SK-N-MC (cell line): ENCODE measurements at regions not wholly inside any gene's neighbourhood (a gene's known extent, or its start where the extent isn't known, plus 50 kb on each side); places are given as distances from the start of the nearest gene placed in this dataset.
"Not testable (repeated sequence)": the region's sequence is repeated elsewhere in the genome, so short reads cannot be mapped to it uniquely, and the experiment has no call there.

Source experiments
- DNase-seq: peaks from one replicate; pipeline ENCODE4 v3.0.0-alpha.2; 2011; ENCODE audit warnings: low read depth, low spot score
- H3K27ac ChIP-seq: fragments of 200-600 bp; sonication (generic); 2 replicates; pipeline ENCODE4 v1.5.1; 2016; ENCODE audit warnings: mixed run types
- H3K36me3 ChIP-seq: fragments of 200-600 bp; sonication (generic); 2 replicates; pipeline ENCODE4 v1.6.1; 2017; ENCODE audit warnings: antibody characterized with exemption, low read length, mixed read lengths; ENCODE audit not compliant: insufficient read depth
- H3K4me3 ChIP-seq: fragments of 200-600 bp; sonication (generic); 2 replicates; pipeline ENCODE4 v1.5.1; 2016
- H3K9ac ChIP-seq: fragments of 200-600 bp; sonication (generic); 2 replicates; pipeline ENCODE4 v1.8.0; 2017; ENCODE audit warnings: mixed run types, mixed read lengths; ENCODE audit not compliant: insufficient read length
- H3K9me3 ChIP-seq: fragments of 200-600 bp; sonication (generic); 2 replicates; pipeline ENCODE4 v1.6.1; 2017; ENCODE audit warnings: low read depth, mild to moderate bottlenecking, antibody characterized with exemption, low read length, moderate library complexity, mixed read lengths
- EZH2 ChIP-seq: fragments of 200-600 bp; sonication (generic); IDR thresholded peaks from one replicate; pipeline ENCODE4 v1.6.1; 2017; ENCODE audit warnings: antibody characterized with exemption
- FOXP2 ChIP-seq: optimal IDR thresholded peaks from 2 replicates; pipeline ENCODE3; 2011; ENCODE audit warnings: mild to moderate bottlenecking, moderate library complexity; ENCODE audit not compliant: insufficient read depth; ENCODE audit errors: extremely low read length, control extremely low read depth
- POLR2AphosphoS5 ChIP-seq: IDR thresholded peaks from 2 replicates; pipeline ENCODE4 v1.6.1; 2012; ENCODE audit warnings: mild to moderate bottlenecking, low read depth, low read length, borderline replicate concordance

GRCh38 chr4:52431410-52431809, 227.7 kb downstream of the USP46 start:
- Histone ChIP-seq H3K9me3 (no peaks in the 10 kb centered on the region), H3K36me3 (no peaks in the 10 kb centered on the region), H3K27ac (no peak overlapping the region), H3K4me3 (no peak overlapping the region), H3K9ac (no peak overlapping the region)
- no peak for DNase-seq
- TF ChIP-seq POLR2AphosphoS5 (no peak), EZH2 (no peak), FOXP2 (no peak)

GRCh38 chr4:52431869-52432268, 227.2 kb downstream of the USP46 start:
- H3K9me3 ChIP-seq, result no peaks in the 10 kb centered on the region
- TF ChIP-seq POLR2AphosphoS5 (no peak), EZH2 (no peak), FOXP2 (no peak)
- H3K4me3 ChIP-seq, result no peak overlapping the region
- no peak for DNase-seq
- H3K9ac ChIP-seq, result no peak overlapping the region
- no peak overlapping the region for H3K27ac ChIP-seq
- H3K36me3 ChIP-seq, result no peaks in the 10 kb centered on the region

GRCh38 chr4:52442524-52442923, 216.6 kb downstream of the USP46 start:
- DNase-seq, H3K9ac ChIP-seq, H3K4me3 ChIP-seq, H3K27ac ChIP-seq, H3K36me3 ChIP-seq, H3K9me3 ChIP-seq: not testable (repeated sequence)

- Histone ChIP-seq H3K4me3 (no peak overlapping the region), H3K27ac (no peak overlapping the region), H3K9ac (no peak overlapping the region), H3K36me3 (no peaks in the 10 kb centered on the region), H3K9me3 (no peaks in the 10 kb centered on the region)
- no peak for TF ChIP-seq FOXP2
- TF ChIP-seq EZH2, result no peak
- TF ChIP-seq POLR2AphosphoS5, result no peak
- no peak for DNase-seq
Observed at GRCh38 chr4:52472444-52472843, 186.7 kb downstream of the USP46 start.

GRCh38 chr4:52477191-52477780, 181.8 kb downstream of the USP46 start:
- no peak overlapping the region for H3K9ac ChIP-seq
- H3K27ac ChIP-seq, result no peak overlapping the region
- H3K4me3 ChIP-seq, result no peak overlapping the region
- H3K9me3 ChIP-seq, result no peaks in the 10 kb centered on the region
- no peaks in the 10 kb centered on the region for H3K36me3 ChIP-seq
- DNase-seq, result no peak
- TF ChIP-seq EZH2, result no peak
- no peak for TF ChIP-seq POLR2AphosphoS5
- no peak for TF ChIP-seq FOXP2

- H3K9me3 ChIP-seq, result no peaks in the 10 kb centered on the region
- TF ChIP-seq FOXP2, result no peak
- no peak for TF ChIP-seq EZH2
- TF ChIP-seq POLR2AphosphoS5, result no peak
- H3K27ac ChIP-seq, result no peak overlapping the region
- H3K4me3 ChIP-seq, result no peak overlapping the region
- H3K9ac ChIP-seq, result no peak overlapping the region
- DNase-seq, result no peak
- no peaks in the 10 kb centered on the region for H3K36me3 ChIP-seq
Observed at GRCh38 chr4:52483186-52483890, 175.8 kb downstream of the USP46 start.

GRCh38 chr4:52507774-52508173, 151.3 kb downstream of the USP46 start:
- DNase-seq, result no peak
- no peak overlapping the region for H3K27ac ChIP-seq
- TF ChIP-seq EZH2 (no peak), FOXP2 (no peak), POLR2AphosphoS5 (no peak)
- H3K9me3 ChIP-seq, result no peaks in the 10 kb centered on the region
- no peak overlapping the region for H3K4me3 ChIP-seq
- H3K9ac ChIP-seq, result no peak overlapping the region
- no peaks in the 10 kb centered on the region for H3K36me3 ChIP-seq

GRCh38 chr4:52510939-52511565, 148.0 kb downstream of the USP46 start:
- Histone ChIP-seq H3K27ac (no peak overlapping the region), H3K9me3 (no peaks in the 10 kb centered on the region)
- DNase-seq, result no peak

GRCh38 chr4:52511825-52512224, 147.3 kb downstream of the USP46 start:
- H3K36me3 ChIP-seq, result no peaks in the 10 kb centered on the region
- H3K9ac ChIP-seq, result no peak overlapping the region
- no peak for TF ChIP-seq FOXP2
- TF ChIP-seq POLR2AphosphoS5, result no peak
- TF ChIP-seq EZH2, result no peak
- no peak overlapping the region for H3K27ac ChIP-seq
- DNase-seq, result no peak
- H3K9me3 ChIP-seq, result no peaks in the 10 kb centered on the region
- H3K4me3 ChIP-seq, result no peak overlapping the region

More at GRCh38 chr4:52510939-52511565, 148.0 kb downstream of the USP46 start:
- H3K4me3 ChIP-seq, result no peak overlapping the region
- H3K36me3 ChIP-seq, result no peaks in the 10 kb centered on the region
- H3K9ac ChIP-seq, result no peak overlapping the region
- TF ChIP-seq EZH2 (no peak), POLR2AphosphoS5 (no peak), FOXP2 (no peak)
